ENCODE measurements at regions not wholly inside any gene's neighbourhood (a gene's known extent, or its start where the extent isn't known, plus 50 kb on each side); places are given as distances from the start of the nearest gene placed in this dataset.

DNA sequence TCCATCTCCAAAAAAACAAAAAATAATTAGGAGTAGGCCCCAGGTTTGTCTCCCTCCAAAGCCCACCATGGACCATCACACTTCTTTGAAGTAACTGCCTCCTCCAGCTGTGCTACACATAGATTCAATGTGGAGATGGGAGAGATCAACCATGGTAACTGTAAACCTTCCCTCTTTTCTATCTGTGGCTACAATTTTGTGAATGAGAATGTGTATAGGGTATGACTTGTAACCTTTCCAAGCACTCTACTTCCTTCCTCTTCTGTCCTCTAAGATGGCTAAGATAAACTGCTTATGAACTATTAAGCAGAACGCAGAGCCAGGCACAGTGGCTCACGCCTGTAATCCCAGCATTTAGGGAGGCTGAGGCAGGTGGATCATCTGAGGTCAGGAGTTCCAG lies 55.5 kb upstream of the ATP11B start:
- no peak for TF ChIP-seq POLR2AphosphoS5 (IDR thresholded peaks at IDR 0.05; ENCODE audit: insufficient read depth in 1 of 2, low read depth in 1 of 2)
- TF ChIP-seq, protein P1, sequence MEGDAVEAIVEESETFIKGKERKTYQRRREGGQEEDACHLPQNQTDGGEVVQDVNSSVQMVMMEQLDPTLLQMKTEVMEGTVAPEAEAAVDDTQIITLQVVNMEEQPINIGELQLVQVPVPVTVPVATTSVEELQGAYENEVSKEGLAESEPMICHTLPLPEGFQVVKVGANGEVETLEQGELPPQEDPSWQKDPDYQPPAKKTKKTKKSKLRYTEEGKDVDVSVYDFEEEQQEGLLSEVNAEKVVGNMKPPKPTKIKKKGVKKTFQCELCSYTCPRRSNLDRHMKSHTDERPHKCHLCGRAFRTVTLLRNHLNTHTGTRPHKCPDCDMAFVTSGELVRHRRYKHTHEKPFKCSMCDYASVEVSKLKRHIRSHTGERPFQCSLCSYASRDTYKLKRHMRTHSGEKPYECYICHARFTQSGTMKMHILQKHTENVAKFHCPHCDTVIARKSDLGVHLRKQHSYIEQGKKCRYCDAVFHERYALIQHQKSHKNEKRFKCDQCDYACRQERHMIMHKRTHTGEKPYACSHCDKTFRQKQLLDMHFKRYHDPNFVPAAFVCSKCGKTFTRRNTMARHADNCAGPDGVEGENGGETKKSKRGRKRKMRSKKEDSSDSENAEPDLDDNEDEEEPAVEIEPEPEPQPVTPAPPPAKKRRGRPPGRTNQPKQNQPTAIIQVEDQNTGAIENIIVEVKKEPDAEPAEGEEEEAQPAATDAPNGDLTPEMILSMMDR (IDR thresholded peaks at IDR 0.05) = no peak

Measured in vagina (tissue), 2 donors.